ENCODE measurements at regions not wholly inside any gene's neighbourhood (a gene's known extent, or its start where the extent isn't known, plus 50 kb on each side); places are given as distances from the start of the nearest gene placed in this dataset.

DNA sequence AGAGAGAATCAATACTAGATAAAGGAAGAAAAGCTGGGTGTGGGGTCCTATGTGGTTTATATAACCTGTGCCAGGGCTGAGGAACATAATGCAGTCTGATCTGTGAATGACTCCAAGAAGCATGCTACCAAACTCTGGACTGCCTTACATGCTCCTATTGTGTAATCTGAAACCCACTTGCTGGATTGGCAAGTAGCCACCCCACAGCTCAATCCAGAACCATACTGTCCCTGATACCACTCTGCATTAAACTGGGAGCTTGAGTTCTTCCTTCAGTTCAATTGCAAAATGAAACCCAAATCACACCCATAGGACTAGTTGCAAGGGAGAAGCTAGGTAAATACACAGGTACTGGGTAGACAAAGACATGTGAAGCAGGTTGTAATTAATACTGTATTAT, 115.4 kb upstream of the NEGR1 start:
- Histone ChIP-seq H3K4me1 (ENCODE audit: control insufficient read depth, insufficient read depth, low read length) (no peaks in the 10 kb centered on the region), H4K20me1 (ENCODE audit: control insufficient read depth, insufficient read depth) (no peaks in the 10 kb centered on the region), H3K4me3 (no peak overlapping the region), H3K27ac (ENCODE audit: control insufficient read depth, insufficient read depth) (no peak overlapping the region), H3K27me3 (replicated peaks in 1 of 2; ENCODE audit: control insufficient read depth in 2 of 2, insufficient read depth in 2 of 2, low read length in 1 of 2) (no peaks in the 10 kb centered on the region), H3K9me3 (replicated peaks; ENCODE audit: control insufficient read depth, insufficient read depth, low read length) (no peaks in the 10 kb centered on the region), H3K9ac (ENCODE audit: control insufficient read depth, insufficient read depth, low read length) (no peak overlapping the region), H3K4me2 (ENCODE audit: control insufficient read depth, insufficient read depth) (no peak overlapping the region), H3K79me2 (ENCODE audit: control insufficient read depth, insufficient read depth, low read length) (no peaks in the 10 kb centered on the region), H2AFZ (ENCODE audit: control insufficient read depth, low read depth, low read length) (no peak overlapping the region), H3K36me3 (ENCODE audit: control insufficient read depth in 2 of 2, insufficient read depth in 2 of 2, low read length in 1 of 2) (no peaks in the 10 kb centered on the region)
- ATAC-seq, result no peak
- BruUV-seq (replicated peaks), result no TSS peak
- SMC1A ChIA-PET (ENCODE audit: uncharacterized antibody, unreplicated experiment), result no interaction called here
- CTCF ChIA-PET, result no interaction called here
- TF ChIP-seq IRF4 (IDR thresholded peaks at IDR 0.05; ENCODE audit: low read depth, low read length) (no peak), CREM (IDR thresholded peaks at IDR 0.05; ENCODE audit: low read depth) (no peak), BCL11A (IDR thresholded peaks at IDR 0.05; ENCODE audit: low read depth, low read length) (no peak), NFYB (IDR thresholded peaks at IDR 0.05; ENCODE audit: insufficient read depth, low read depth, low read length) (no peak), RFX5 (IDR thresholded peaks at IDR 0.05; ENCODE audit: low read depth, low read length) (no peak), EED (IDR thresholded peaks at IDR 0.05; ENCODE audit: low read depth) (no peak)
- TF ChIP-seq, protein P1, sequence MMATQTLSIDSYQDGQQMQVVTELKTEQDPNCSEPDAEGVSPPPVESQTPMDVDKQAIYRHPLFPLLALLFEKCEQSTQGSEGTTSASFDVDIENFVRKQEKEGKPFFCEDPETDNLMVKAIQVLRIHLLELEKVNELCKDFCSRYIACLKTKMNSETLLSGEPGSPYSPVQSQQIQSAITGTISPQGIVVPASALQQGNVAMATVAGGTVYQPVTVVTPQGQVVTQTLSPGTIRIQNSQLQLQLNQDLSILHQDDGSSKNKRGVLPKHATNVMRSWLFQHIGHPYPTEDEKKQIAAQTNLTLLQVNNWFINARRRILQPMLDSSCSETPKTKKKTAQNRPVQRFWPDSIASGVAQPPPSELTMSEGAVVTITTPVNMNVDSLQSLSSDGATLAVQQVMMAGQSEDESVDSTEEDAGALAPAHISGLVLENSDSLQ (IDR thresholded peaks at IDR 0.05), result no peak
- TF ChIP-seq, protein P2, sequence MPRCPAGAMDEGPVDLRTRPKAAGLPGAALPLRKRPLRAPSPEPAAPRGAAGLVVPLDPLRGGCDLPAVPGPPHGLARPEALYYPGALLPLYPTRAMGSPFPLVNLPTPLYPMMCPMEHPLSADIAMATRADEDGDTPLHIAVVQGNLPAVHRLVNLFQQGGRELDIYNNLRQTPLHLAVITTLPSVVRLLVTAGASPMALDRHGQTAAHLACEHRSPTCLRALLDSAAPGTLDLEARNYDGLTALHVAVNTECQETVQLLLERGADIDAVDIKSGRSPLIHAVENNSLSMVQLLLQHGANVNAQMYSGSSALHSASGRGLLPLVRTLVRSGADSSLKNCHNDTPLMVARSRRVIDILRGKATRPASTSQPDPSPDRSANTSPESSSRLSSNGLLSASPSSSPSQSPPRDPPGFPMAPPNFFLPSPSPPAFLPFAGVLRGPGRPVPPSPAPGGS (IDR thresholded peaks at IDR 0.05; ENCODE audit: borderline replicate concordance, insufficient read depth, low read depth, low read length, poor library complexity, severe bottlenecking), result no peak
- TF ChIP-seq, protein P3, sequence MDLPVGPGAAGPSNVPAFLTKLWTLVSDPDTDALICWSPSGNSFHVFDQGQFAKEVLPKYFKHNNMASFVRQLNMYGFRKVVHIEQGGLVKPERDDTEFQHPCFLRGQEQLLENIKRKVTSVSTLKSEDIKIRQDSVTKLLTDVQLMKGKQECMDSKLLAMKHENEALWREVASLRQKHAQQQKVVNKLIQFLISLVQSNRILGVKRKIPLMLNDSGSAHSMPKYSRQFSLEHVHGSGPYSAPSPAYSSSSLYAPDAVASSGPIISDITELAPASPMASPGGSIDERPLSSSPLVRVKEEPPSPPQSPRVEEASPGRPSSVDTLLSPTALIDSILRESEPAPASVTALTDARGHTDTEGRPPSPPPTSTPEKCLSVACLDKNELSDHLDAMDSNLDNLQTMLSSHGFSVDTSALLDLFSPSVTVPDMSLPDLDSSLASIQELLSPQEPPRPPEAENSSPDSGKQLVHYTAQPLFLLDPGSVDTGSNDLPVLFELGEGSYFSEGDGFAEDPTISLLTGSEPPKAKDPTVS (IDR thresholded peaks at IDR 0.05; ENCODE audit: low read depth, low read length), result no peak
- no peak for DNase-seq (ENCODE audit: low read depth, low spot score)
- POLR2A ChIA-PET, result no interaction called here
- in situ Hi-C loops (cut with MboI) (no loop called here), intact Hi-C loops (cut with micrococcal nuclease; ENCODE audit: unreplicated experiment) (no loop called here)
- RAD21 ChIA-PET (ENCODE audit: unreplicated experiment), result no interaction called here
- no peak for FAIRE-seq
